ENCODE measurements at regions not wholly inside any gene's neighbourhood (a gene's known extent, or its start where the extent isn't known, plus 50 kb on each side); places are given as distances from the start of the nearest gene placed in this dataset.
"Not testable (repeated sequence)": the region's sequence is repeated elsewhere in the genome, so short reads cannot be mapped to it uniquely, and the experiment has no call there.

GRCh38 chr7:39984-40740, 152.2 kb upstream of the FAM20C start:
- not testable (repeated sequence) for H3K27ac Mint-ChIP-seq; H3K27ac ChIP-seq (ENCODE audit: low read depth); H3K4me2 ChIP-seq; H3K27me3 Mint-ChIP-seq (ENCODE audit: insufficient read depth, low read depth, poor library complexity); H3K9me3 Mint-ChIP-seq; H3K4me3 ChIP-seq; H3K27me3 ChIP-seq (ENCODE audit: insufficient read depth); H3K9me2 ChIP-seq (ENCODE audit: insufficient read depth); H3K79me2 ChIP-seq (replicated peaks; ENCODE audit: insufficient read depth); H3K4me1 Mint-ChIP-seq; H3K4me3 Mint-ChIP-seq; H3K36me3 Mint-ChIP-seq (ENCODE audit: low read depth); H3K36me3 ChIP-seq (ENCODE audit: insufficient read depth); H3F3A ChIP-seq (replicated peaks; ENCODE audit: low read depth); H4K20me1 ChIP-seq (replicated peaks; ENCODE audit: insufficient read depth); H3K4me1 ChIP-seq (ENCODE audit: insufficient read depth); H2AFZ ChIP-seq
- ATAC-seq (peak; percentile 97), DNase-seq (ENCODE audit: low spot score) (peak; percentile 70)
- peak; percentile 54 to 62 for TF ChIP-seq CTCF (conservative IDR thresholded peaks at IDR 0.05; ENCODE audit: low read depth in 2 of 2)

GRCh38 chr7:40799-41750, 151.3 kb upstream of the FAM20C start:
- no peaks in the 10 kb centered on the region for H3K9me3 Mint-ChIP-seq
- Histone ChIP-seq H3K4me1 (ENCODE audit: insufficient read depth) (no peaks in the 10 kb centered on the region), H3K36me3 (ENCODE audit: insufficient read depth) (no peaks in the 10 kb centered on the region), H3K79me2 (replicated peaks; ENCODE audit: insufficient read depth) (no peaks in the 10 kb centered on the region), H2AFZ (no peak overlapping the region), H3K4me2 (no peak overlapping the region), H4K20me1 (replicated peaks; ENCODE audit: insufficient read depth) (no peaks in the 10 kb centered on the region), H3K27ac (ENCODE audit: low read depth) (no peak overlapping the region), H3F3A (replicated peaks; ENCODE audit: low read depth) (no peaks in the 10 kb centered on the region), H3K4me3 (no peak overlapping the region), H3K9me2 (ENCODE audit: insufficient read depth) (no peaks in the 10 kb centered on the region), H3K27me3 (ENCODE audit: insufficient read depth) (no peaks in the 10 kb centered on the region)
- TF ChIP-seq REST (IDR thresholded peaks at IDR 0.05; ENCODE audit: unreplicated experiment) (no peak), CTCF (conservative IDR thresholded peaks at IDR 0.05; ENCODE audit: low read depth in 2 of 2) (no peak), EZH2 (IDR thresholded peaks at IDR 0.05; ENCODE audit: low read depth, unreplicated experiment) (no peak), EZH2phosphoT487 (IDR thresholded peaks at IDR 0.05; ENCODE audit: unreplicated experiment) (no peak), ZNF114 (CRISPR knock-in tag; IDR thresholded peaks at IDR 0.05) (no peak), ZNF331 (CRISPR knock-in tag; IDR thresholded peaks at IDR 0.05; ENCODE audit: low read depth) (no peak)
- H3K36me3 Mint-ChIP-seq (ENCODE audit: low read depth), result no peaks in the 10 kb centered on the region; the same call in 2 of the 3 replicates
- H3K4me3 Mint-ChIP-seq, result no peak overlapping the region
- peak; percentile 58 for ATAC-seq
- no peak overlapping the region for H3K27ac Mint-ChIP-seq
- peaks cover 5% of the 10 kb centered on the region; the same call in 1 of the 3 replicates for H3K4me1 Mint-ChIP-seq
- H3K27me3 Mint-ChIP-seq (ENCODE audit: insufficient read depth, low read depth, poor library complexity), result peaks cover 3% of the 10 kb centered on the region
- DNase-seq (ENCODE audit: low spot score), result no peak

Measured in GM23338 (cell line).